ENCODE measurements at regions not wholly inside any gene's neighbourhood (a gene's known extent, or its start where the extent isn't known, plus 50 kb on each side); places are given as distances from the start of the nearest gene placed in this dataset.

GRCh38 chr4:73682508-73682907, 57.9 kb upstream of the CXCL8 start:
- H3K27ac ChIP-seq, result peak overlapping the region; percentile 32; the same call in 1 of the 2 replicates

GRCh38 chr4:73683033-73683432, 57.3 kb upstream of the CXCL8 start:
- TF ChIP-seq, protein P1, sequence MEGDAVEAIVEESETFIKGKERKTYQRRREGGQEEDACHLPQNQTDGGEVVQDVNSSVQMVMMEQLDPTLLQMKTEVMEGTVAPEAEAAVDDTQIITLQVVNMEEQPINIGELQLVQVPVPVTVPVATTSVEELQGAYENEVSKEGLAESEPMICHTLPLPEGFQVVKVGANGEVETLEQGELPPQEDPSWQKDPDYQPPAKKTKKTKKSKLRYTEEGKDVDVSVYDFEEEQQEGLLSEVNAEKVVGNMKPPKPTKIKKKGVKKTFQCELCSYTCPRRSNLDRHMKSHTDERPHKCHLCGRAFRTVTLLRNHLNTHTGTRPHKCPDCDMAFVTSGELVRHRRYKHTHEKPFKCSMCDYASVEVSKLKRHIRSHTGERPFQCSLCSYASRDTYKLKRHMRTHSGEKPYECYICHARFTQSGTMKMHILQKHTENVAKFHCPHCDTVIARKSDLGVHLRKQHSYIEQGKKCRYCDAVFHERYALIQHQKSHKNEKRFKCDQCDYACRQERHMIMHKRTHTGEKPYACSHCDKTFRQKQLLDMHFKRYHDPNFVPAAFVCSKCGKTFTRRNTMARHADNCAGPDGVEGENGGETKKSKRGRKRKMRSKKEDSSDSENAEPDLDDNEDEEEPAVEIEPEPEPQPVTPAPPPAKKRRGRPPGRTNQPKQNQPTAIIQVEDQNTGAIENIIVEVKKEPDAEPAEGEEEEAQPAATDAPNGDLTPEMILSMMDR (IDR thresholded peaks at IDR 0.05), result no peak
- TF ChIP-seq ZFX (IDR thresholded peaks at IDR 0.05; ENCODE audit: borderline replicate concordance), result no peak
- H3K27ac ChIP-seq, result peak overlapping the region; percentile 32; the same call in 1 of the 2 replicates

More at GRCh38 chr4:73682508-73682907, 57.9 kb upstream of the CXCL8 start:
- no peak for TF ChIP-seq ZFX (IDR thresholded peaks at IDR 0.05; ENCODE audit: borderline replicate concordance)
- TF ChIP-seq, protein P1 (IDR thresholded peaks at IDR 0.05), result no peak

GRCh38 chr4:73683456-73683855, 56.9 kb upstream of the CXCL8 start:
- TF ChIP-seq, protein P1 (IDR thresholded peaks at IDR 0.05), result no peak
- no peak for TF ChIP-seq ZFX (IDR thresholded peaks at IDR 0.05; ENCODE audit: borderline replicate concordance)
- peak overlapping the region; percentile 32; the same call in 1 of the 2 replicates for H3K27ac ChIP-seq

DNA sequence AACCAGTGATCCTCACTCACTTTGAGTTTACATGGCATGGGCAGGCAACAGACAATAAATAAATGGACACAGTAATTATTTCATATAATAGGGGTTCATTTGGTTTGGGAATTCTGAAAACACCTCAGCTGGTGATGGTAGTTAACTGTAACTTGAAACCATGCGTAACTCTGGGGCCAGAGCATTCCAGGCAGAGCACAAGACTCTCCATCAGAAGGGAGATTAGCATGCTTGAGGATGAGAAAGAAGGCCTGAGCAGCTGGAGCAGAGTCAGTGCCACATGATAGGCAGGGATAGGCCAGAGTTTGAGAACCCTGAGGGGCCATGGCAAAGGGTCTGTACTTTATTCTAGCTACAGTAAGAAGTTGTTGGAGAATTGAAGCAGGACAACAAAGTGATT, 56.3 kb upstream of the CXCL8 start:
- H3K27ac ChIP-seq, result no peak overlapping the region
- TF ChIP-seq, protein P1 (IDR thresholded peaks at IDR 0.05), result no peak

GRCh38 chr4:73685052-73685451, 55.3 kb upstream of the CXCL8 start:
- no peak overlapping the region for H3K27ac ChIP-seq
- no peak for TF ChIP-seq ZFX (IDR thresholded peaks at IDR 0.05; ENCODE audit: borderline replicate concordance)
- TF ChIP-seq, protein P1 (IDR thresholded peaks at IDR 0.05), result no peak

GRCh38 chr4:73687421-73687820, 52.9 kb upstream of the CXCL8 start:
- no peak overlapping the region for H3K27ac ChIP-seq
- TF ChIP-seq ZFX (IDR thresholded peaks at IDR 0.05; ENCODE audit: borderline replicate concordance), result no peak
- TF ChIP-seq, protein P1 (IDR thresholded peaks at IDR 0.05), result no peak

- TF ChIP-seq ZFX (IDR thresholded peaks at IDR 0.05; ENCODE audit: borderline replicate concordance), result no peak
- TF ChIP-seq, protein P1 (IDR thresholded peaks at IDR 0.05), result no peak
- H3K27ac ChIP-seq, result no peak overlapping the region
Observed at GRCh38 chr4:73690051-73690738, 50.2 kb upstream of the CXCL8 start.

All from 22Rv1 (cell line).